ENCODE measurements at regions not wholly inside any gene's neighbourhood (a gene's known extent, or its start where the extent isn't known, plus 50 kb on each side); places are given as distances from the start of the nearest gene placed in this dataset.

DNA sequence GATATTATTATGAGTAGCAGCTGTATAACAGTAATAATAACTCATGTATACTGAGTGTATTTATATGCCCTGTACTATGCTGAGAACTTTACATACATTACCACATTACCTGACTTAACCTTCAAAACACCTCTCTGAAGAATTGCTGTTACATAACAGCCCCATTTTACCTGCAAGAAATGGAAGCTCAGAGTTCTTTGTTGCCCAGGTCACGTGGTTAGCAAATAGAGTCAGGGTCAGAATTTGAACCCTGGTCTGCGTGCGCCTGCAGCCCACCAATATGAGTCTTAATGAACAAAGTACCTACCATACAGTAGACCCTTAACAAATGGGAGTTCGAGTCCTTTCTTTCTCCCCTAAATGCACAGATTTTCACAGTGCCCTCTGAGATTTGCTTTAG lies 101.9 kb downstream of the MCFD2 start:
- DNase-seq (ENCODE audit: low spot score) (no peak), FAIRE-seq (no peak)

DNA sequence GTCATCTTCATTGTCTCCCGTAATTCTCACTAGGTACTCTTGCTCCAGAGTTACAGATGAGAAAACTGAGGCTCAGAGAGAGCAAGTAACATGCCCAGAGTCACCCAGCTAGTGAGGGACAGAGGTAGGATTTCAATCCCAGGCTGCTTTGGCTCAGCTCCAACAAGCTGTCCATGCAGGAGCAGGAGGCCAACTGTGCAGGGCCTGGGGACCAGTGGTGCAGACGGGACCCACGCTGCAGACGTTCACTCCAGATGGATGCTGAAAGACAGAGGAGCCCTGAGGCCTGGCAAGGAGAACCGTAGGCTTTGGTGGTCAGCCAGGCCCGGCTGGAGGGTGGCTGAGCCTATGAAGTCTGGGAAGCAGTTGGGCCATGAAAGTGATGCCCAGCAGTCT lies 102.6 kb downstream of the MCFD2 start:
- FAIRE-seq (no peak), DNase-seq (ENCODE audit: low spot score) (peak; percentile 17)

All from urothelium cell line (cell line).